Vagina (tissue), 2 donors: ENCODE measurements at regions not wholly inside any gene's neighbourhood (a gene's known extent, or its start where the extent isn't known, plus 50 kb on each side); places are given as distances from the start of the nearest gene placed in this dataset.

Experiments
- DNase-seq, 2 donors: peaks; one replicate each; pipeline ENCODE4 v3.0.0-alpha.2; 2017; ENCODE audit errors: extremely low spot score in 2 of 2
- H3K27ac ChIP-seq: fragments of 200-600 bp; sonication (generic); one replicate; pipeline ENCODE4 v1.5.1; 2019
- H3K27me3 ChIP-seq: fragments of 200-600 bp; sonication (generic); one replicate; pipeline ENCODE4 v1.5.1; 2019
- H3K36me3 ChIP-seq, 2 donors: fragments of 200-600 bp; sonication (generic); one replicate each; pipeline ENCODE4 v1.5.1; 2017 to 2019
- H3K4me1 ChIP-seq: fragments of 200-600 bp; sonication (generic); one replicate; pipeline ENCODE4 v1.5.1; 2019
- H3K4me3 ChIP-seq, 2 donors: fragments of 200-600 bp; sonication (generic); 1 replicate in 1 of 2; 2 replicates in 1 of 2; pipeline ENCODE4 v1.5.1; 2016 to 2019
- H3K9me3 ChIP-seq: fragments of 200-600 bp; sonication (generic); one replicate; pipeline ENCODE4 v1.5.1; 2019
- POLR2A ChIP-seq, 2 donors: fragments of 450-650 bp; IDR thresholded peaks; one replicate each; pipeline ENCODE4 v1.6.1; 2017; ENCODE audit warnings: antibody characterized with exemption in 2 of 2, mild to moderate bottlenecking in 2 of 2, moderate library complexity in 2 of 2
- POLR2AphosphoS5 ChIP-seq, 2 donors: sonication (generic); formaldehyde crosslinking; IDR thresholded peaks; one replicate each; pipeline ENCODE4 v1.9.0; 2017; ENCODE audit warnings: antibody characterized with exemption in 2 of 2, mild to moderate bottlenecking in 2 of 2, low read depth in 1 of 2; ENCODE audit not compliant: insufficient read depth in 1 of 2
- intact Hi-C: fragments of 100-400 bp; cut with DNase I; formaldehyde crosslinking; loops from one replicate; pipeline ENCODE4 v1.15.1; 2023
- TF ChIP-seq, protein P1 (sequence below), 3 experiments: fragments of 450-650 bp in 2 of 3; fragments of 200-600 bp in 1 of 3; sonication (generic) in 1 of 3; IDR thresholded peaks; one replicate each; pipeline ENCODE4 v1.5.1; 2017 to 2019; ENCODE audit warnings: antibody characterized with exemption in 3 of 3, mild to moderate bottlenecking in 2 of 3, moderate library complexity in 2 of 3

GRCh38 chr14:95442633-95443021, 73.8 kb downstream of the SYNE3 start:
- Histone ChIP-seq H3K4me1 (no peaks in the 10 kb centered on the region), H3K36me3 (peaks cover 0 to 23% of the 10 kb centered on the region in 2 donors), H3K27me3 (no peaks in the 10 kb centered on the region), H3K27ac (peak overlapping the region; percentile 36), H3K9me3 (no peaks in the 10 kb centered on the region), H3K4me3 (no peak overlapping the region)
- no peak for DNase-seq
- intact Hi-C loops = loop anchor here (2.0 kb wide), 1 partner anchor 82 kb away; no protein-coding TSS in a partner anchor
- TF ChIP-seq POLR2A (IDR thresholded peaks at IDR 0.05) = no peak
- TF ChIP-seq POLR2AphosphoS5 (IDR thresholded peaks at IDR 0.05; ENCODE audit: insufficient read depth in 1 of 2, low read depth in 1 of 2) = peak in 1 of 2 donors; percentile 46
- TF ChIP-seq, protein P1, sequence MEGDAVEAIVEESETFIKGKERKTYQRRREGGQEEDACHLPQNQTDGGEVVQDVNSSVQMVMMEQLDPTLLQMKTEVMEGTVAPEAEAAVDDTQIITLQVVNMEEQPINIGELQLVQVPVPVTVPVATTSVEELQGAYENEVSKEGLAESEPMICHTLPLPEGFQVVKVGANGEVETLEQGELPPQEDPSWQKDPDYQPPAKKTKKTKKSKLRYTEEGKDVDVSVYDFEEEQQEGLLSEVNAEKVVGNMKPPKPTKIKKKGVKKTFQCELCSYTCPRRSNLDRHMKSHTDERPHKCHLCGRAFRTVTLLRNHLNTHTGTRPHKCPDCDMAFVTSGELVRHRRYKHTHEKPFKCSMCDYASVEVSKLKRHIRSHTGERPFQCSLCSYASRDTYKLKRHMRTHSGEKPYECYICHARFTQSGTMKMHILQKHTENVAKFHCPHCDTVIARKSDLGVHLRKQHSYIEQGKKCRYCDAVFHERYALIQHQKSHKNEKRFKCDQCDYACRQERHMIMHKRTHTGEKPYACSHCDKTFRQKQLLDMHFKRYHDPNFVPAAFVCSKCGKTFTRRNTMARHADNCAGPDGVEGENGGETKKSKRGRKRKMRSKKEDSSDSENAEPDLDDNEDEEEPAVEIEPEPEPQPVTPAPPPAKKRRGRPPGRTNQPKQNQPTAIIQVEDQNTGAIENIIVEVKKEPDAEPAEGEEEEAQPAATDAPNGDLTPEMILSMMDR (IDR thresholded peaks at IDR 0.05) = peak; percentile 76 to 87 (median 77)

DNA sequence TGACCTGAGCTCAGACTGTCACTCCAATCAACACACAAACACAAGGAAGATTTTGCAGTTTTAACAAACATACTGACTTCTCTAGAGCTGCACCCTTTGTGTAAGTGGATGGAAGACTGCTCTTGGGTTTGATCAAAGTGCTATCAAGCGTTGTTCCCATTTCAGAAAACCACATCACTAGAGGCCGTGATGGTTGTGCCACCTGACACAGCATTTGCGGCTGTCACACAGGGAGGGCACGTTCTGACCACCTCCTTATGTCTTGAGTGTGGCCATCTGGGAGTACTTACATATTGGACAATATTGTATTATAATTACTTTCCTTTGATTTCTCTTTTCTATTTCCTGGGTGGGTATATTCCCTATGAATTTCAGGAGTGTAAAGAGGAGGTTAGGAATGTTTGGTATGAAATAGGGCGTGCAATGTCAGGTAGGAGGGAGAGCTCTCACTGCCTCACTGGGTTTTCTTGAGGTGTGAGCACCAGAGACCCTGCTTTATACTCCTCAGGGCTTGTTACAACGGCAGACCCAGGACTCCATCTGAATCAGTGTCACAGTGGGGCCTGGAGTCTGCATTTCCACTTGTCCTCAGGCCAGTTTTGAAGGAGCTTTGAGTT, 74.3 kb downstream of the SYNE3 start:
- H3K9me3 ChIP-seq = no peaks in the 10 kb centered on the region
- H3K36me3 ChIP-seq = peaks cover 0 to 23% of the 10 kb centered on the region in 2 donors
- H3K27ac ChIP-seq = peak overlapping the region; percentile 30
- no peaks in the 10 kb centered on the region for H3K4me1 ChIP-seq
- no peaks in the 10 kb centered on the region for H3K27me3 ChIP-seq
- DNase-seq = no peak
- no peak overlapping the region for H3K4me3 ChIP-seq
- intact Hi-C loops = loop anchor here (2.0 kb wide), 1 partner anchor 83 kb away; no protein-coding TSS in a partner anchor
- TF ChIP-seq, protein P1 (IDR thresholded peaks at IDR 0.05) = no peak
- TF ChIP-seq POLR2AphosphoS5 (IDR thresholded peaks at IDR 0.05; ENCODE audit: insufficient read depth in 1 of 2, low read depth in 1 of 2) = no peak
- TF ChIP-seq POLR2A (IDR thresholded peaks at IDR 0.05) = no peak

- no peaks in the 10 kb centered on the region for H3K9me3 ChIP-seq
- no peaks in the 10 kb centered on the region for H3K27me3 ChIP-seq
- no peak overlapping the region for H3K27ac ChIP-seq
- no peak for DNase-seq
- H3K4me3 ChIP-seq = no peak overlapping the region
- H3K36me3 ChIP-seq = peaks cover 0 to 34% of the 10 kb centered on the region in 2 donors
- no peaks in the 10 kb centered on the region for H3K4me1 ChIP-seq
- TF ChIP-seq, protein P1 (IDR thresholded peaks at IDR 0.05) = no peak
- TF ChIP-seq POLR2A (IDR thresholded peaks at IDR 0.05) = no peak
- no peak for TF ChIP-seq POLR2AphosphoS5 (IDR thresholded peaks at IDR 0.05; ENCODE audit: insufficient read depth in 1 of 2, low read depth in 1 of 2)
- intact Hi-C loops = no loop called here
Measured at GRCh38 chr14:95440951-95441350, 75.5 kb downstream of the SYNE3 start.

GRCh38 chr14:95440496-95440895, 76.0 kb downstream of the SYNE3 start:
- no peaks in the 10 kb centered on the region for H3K4me1 ChIP-seq
- no peak for TF ChIP-seq POLR2AphosphoS5 (IDR thresholded peaks at IDR 0.05; ENCODE audit: insufficient read depth in 1 of 2, low read depth in 1 of 2)
- TF ChIP-seq POLR2A (IDR thresholded peaks at IDR 0.05) = no peak
- TF ChIP-seq, protein P1 (IDR thresholded peaks at IDR 0.05) = no peak
- H3K27ac ChIP-seq = no peak overlapping the region
- intact Hi-C loops = no loop called here
- peaks cover 0 to 38% of the 10 kb centered on the region in 2 donors for H3K36me3 ChIP-seq
- no peaks in the 10 kb centered on the region for H3K27me3 ChIP-seq
- H3K4me3 ChIP-seq = no peak overlapping the region
- DNase-seq = no peak
- no peaks in the 10 kb centered on the region for H3K9me3 ChIP-seq

GRCh38 chr14:95439881-95440280, 76.6 kb downstream of the SYNE3 start:
- Histone ChIP-seq H3K36me3 (peaks cover 0 to 39% of the 10 kb centered on the region in 2 donors), H3K4me1 (no peaks in the 10 kb centered on the region), H3K27me3 (no peaks in the 10 kb centered on the region), H3K9me3 (no peaks in the 10 kb centered on the region), H3K27ac (no peak overlapping the region), H3K4me3 (no peak overlapping the region)
- TF ChIP-seq POLR2A (IDR thresholded peaks at IDR 0.05) (no peak), POLR2AphosphoS5 (IDR thresholded peaks at IDR 0.05; ENCODE audit: insufficient read depth in 1 of 2, low read depth in 1 of 2) (no peak)
- TF ChIP-seq, protein P1 (IDR thresholded peaks at IDR 0.05) = no peak
- intact Hi-C loops = no loop called here
- DNase-seq = no peak
